H1 (cell line): ENCODE measurements at regions not wholly inside any gene's neighbourhood (a gene's known extent, or its start where the extent isn't known, plus 50 kb on each side); places are given as distances from the start of the nearest gene placed in this dataset.

Source experiments
- CTCF ChIA-PET: fragments of 300-600 bp; sonication (Branson Sonifier 250); formaldehyde crosslinking; loops from one replicate; lab custom pipeline; 2021; ENCODE audit not compliant: partially characterized antibody; lab: Charles Lee
- POLR2A ChIA-PET: fragments of 300-600 bp; sonication (Branson Sonifier 250); formaldehyde crosslinking; loops from one replicate; lab custom pipeline; 2021; ENCODE audit warnings: inconsistent platforms; ENCODE audit not compliant: partially characterized antibody; lab: Charles Lee
- DNase-seq, 2 experiments: peaks; one replicate each; pipeline versions ENCODE4 v3.0.0 to v3.0.0-alpha.2; 2010 to 2022; ENCODE audit warnings: low spot score in 2 of 2, low read depth in 1 of 2, mixed read lengths in 1 of 2
- FAIRE-seq: peaks from 2 replicates; lab custom pipeline; 2011; peaks lifted over from hg19 to GRCh38; lab: Jason Lieb, UNC
- H2AFZ ChIP-seq: 2 replicates; pipeline ENCODE4 v1.8.1; 2012; ENCODE audit warnings: low read length, inconsistent platforms
- H2AK5ac ChIP-seq: 2 replicates; pipeline ENCODE4 v1.6.1; 2013; ENCODE audit warnings: low read depth, low read length
- H2BK120ac ChIP-seq: replicated peaks from 2 replicates; pipeline ENCODE3; 2013; ENCODE audit warnings: low read depth, low read length, inconsistent platforms
- H2BK12ac ChIP-seq: 2 replicates; pipeline ENCODE4 v1.6.1; 2013; ENCODE audit warnings: low read depth, low read length
- H2BK15ac ChIP-seq: 2 replicates; pipeline ENCODE4 v1.6.1; 2013; ENCODE audit warnings: low read length
- H2BK20ac ChIP-seq: 2 replicates; pipeline ENCODE4 v1.6.1; 2013; ENCODE audit warnings: low read length
- H2BK5ac ChIP-seq: 2 replicates; pipeline ENCODE4 v1.6.1; 2013; ENCODE audit warnings: low read depth, low read length
- H3K14ac ChIP-seq: 2 replicates; pipeline ENCODE4 v1.6.1; 2013; ENCODE audit warnings: inconsistent platforms; ENCODE audit not compliant: insufficient read length
- H3K18ac ChIP-seq: 2 replicates; pipeline ENCODE4 v1.6.1; 2013; ENCODE audit warnings: low read length; ENCODE audit errors: extremely low read depth
- H3K23ac ChIP-seq: 2 replicates; pipeline ENCODE4 v1.6.1; 2013; ENCODE audit warnings: inconsistent platforms; ENCODE audit not compliant: insufficient read length
- H3K23me2 ChIP-seq: 2 replicates; pipeline ENCODE4 v1.6.1; 2013; ENCODE audit warnings: low read depth, low read length
- H3K27ac ChIP-seq: 2 replicates; pipeline ENCODE4 v1.6.1; 2011; ENCODE audit warnings: low read depth, low read length, inconsistent platforms
- H3K27me3 ChIP-seq, 4 experiments: replicated peaks in 1 of 4; 1 replicate in 1 of 4; 2 replicates in 3 of 4; pipeline versions ENCODE4 v1.6.1 to v1.8.1; 2011 to 2013; ENCODE audit warnings: low read length in 3 of 4, mild to moderate bottlenecking in 3 of 4, inconsistent platforms in 2 of 4, mixed read lengths in 2 of 4, moderate library complexity in 1 of 4; ENCODE audit not compliant: control insufficient read depth in 3 of 4, insufficient read depth in 3 of 4; ENCODE audit errors: extremely low read depth in 1 of 4
- H3K36me3 ChIP-seq, 4 experiments: 2 replicates each; pipeline versions ENCODE4 v1.6.1 to v1.8.1; 2011 to 2013; ENCODE audit warnings: mild to moderate bottlenecking in 4 of 4, low read length in 3 of 4, moderate library complexity in 2 of 4, control low read depth in 1 of 4, inconsistent platforms in 1 of 4; ENCODE audit not compliant: insufficient read depth in 4 of 4, control insufficient read depth in 2 of 4
- H3K4ac ChIP-seq: replicated peaks from 2 replicates; pipeline ENCODE3; 2013; ENCODE audit warnings: low read length, low read depth, mixed read lengths, inconsistent platforms; ENCODE audit not compliant: insufficient read length
- H3K4me1 ChIP-seq, 4 experiments: replicated peaks in 1 of 4; 1 replicate in 1 of 4; 2 replicates in 3 of 4; pipeline versions ENCODE4 v1.6.1 to v1.8.1; 2011 to 2013; ENCODE audit warnings: low read length in 3 of 4, inconsistent platforms in 2 of 4, mixed read lengths in 1 of 4; ENCODE audit not compliant: insufficient read depth in 4 of 4, control insufficient read depth in 3 of 4
- H3K4me2 ChIP-seq, 2 experiments: 2 replicates each; pipeline versions ENCODE4 v1.6.1 to v1.8.1; 2011 to 2013; ENCODE audit warnings: low read depth in 2 of 2, low read length in 2 of 2, control low read depth in 1 of 2, inconsistent platforms in 1 of 2, mild to moderate bottlenecking in 1 of 2; ENCODE audit not compliant: insufficient read depth in 1 of 2
- H3K4me3 ChIP-seq, 4 experiments: fragments of 200-600, 300-600 bp in 1 of 4; sonication (generic), shearing (Covaris generic), sonication (Bioruptor Twin) in 1 of 4; 2 replicates each; pipeline versions ENCODE4 v1.5.1 to v1.8.1; 2011 to 2016; ENCODE audit warnings: low read length in 4 of 4, low read depth in 3 of 4, control low read depth in 2 of 4, inconsistent platforms in 2 of 4, mild to moderate bottlenecking in 2 of 4, mixed read lengths in 1 of 4, moderate library complexity in 1 of 4; ENCODE audit not compliant: insufficient read depth in 2 of 4; ENCODE audit errors: extremely low read depth in 1 of 4
- H3K56ac ChIP-seq: replicated peaks from 2 replicates; pipeline ENCODE3; 2013; ENCODE audit warnings: low read depth, mild to moderate bottlenecking, mixed read lengths, low read length, inconsistent platforms; ENCODE audit not compliant: insufficient read length
- H3K79me1 ChIP-seq: 2 replicates; pipeline ENCODE4 v1.6.1; 2013; ENCODE audit warnings: low read depth, low read length, control low read depth
- H3K79me2 ChIP-seq, 2 experiments: 2 replicates each; pipeline versions ENCODE4 v1.6.1 to v1.8.1; 2012 to 2013; ENCODE audit warnings: low read length in 2 of 2, mild to moderate bottlenecking in 2 of 2, inconsistent platforms in 1 of 2; ENCODE audit not compliant: insufficient read depth in 2 of 2, control insufficient read depth in 1 of 2
- H3K9ac ChIP-seq, 4 experiments: replicated peaks in 1 of 4; 1 replicate in 1 of 4; 2 replicates in 3 of 4; pipeline versions ENCODE4 v1.6.1 to v1.8.1; 2011 to 2013; ENCODE audit warnings: low read depth in 3 of 4, low read length in 3 of 4, control low read depth in 2 of 4, mild to moderate bottlenecking in 2 of 4, moderate library complexity in 2 of 4, inconsistent platforms in 1 of 4; ENCODE audit errors: extremely low read depth in 1 of 4
- H3K9me3 ChIP-seq, 2 experiments: 2 replicates each; pipeline versions ENCODE4 v1.6.1 to v1.8.1; 2012 to 2013; ENCODE audit warnings: mild to moderate bottlenecking in 2 of 2, moderate library complexity in 2 of 2, control low read depth in 1 of 2, inconsistent platforms in 1 of 2, low read depth in 1 of 2, low read length in 1 of 2, mixed read lengths in 1 of 2; ENCODE audit not compliant: insufficient read depth in 2 of 2
- H4K20me1 ChIP-seq, 2 experiments: replicated peaks in 1 of 2; 2 replicates each; pipeline versions ENCODE3 to v1.8.1; 2011 to 2013; ENCODE audit warnings: inconsistent platforms in 2 of 2, low read length in 2 of 2, mild to moderate bottlenecking in 1 of 2; ENCODE audit not compliant: insufficient read depth in 2 of 2, control insufficient read depth in 1 of 2
- H4K5ac ChIP-seq: 2 replicates; pipeline ENCODE4 v1.6.1; 2013; ENCODE audit warnings: low read length, low read depth, mixed read lengths, inconsistent platforms; ENCODE audit not compliant: insufficient read length
- H4K8ac ChIP-seq: 2 replicates; pipeline ENCODE4 v1.8.0; 2013; ENCODE audit warnings: mild to moderate bottlenecking, moderate library complexity, low read length, inconsistent platforms; ENCODE audit not compliant: insufficient read depth; ENCODE audit errors: extremely low read depth
- H4K91ac ChIP-seq: replicated peaks from 2 replicates; pipeline ENCODE3; 2013; ENCODE audit warnings: low read length, mixed read lengths, inconsistent platforms; ENCODE audit not compliant: insufficient read length
- CHD2 ChIP-seq: IDR thresholded peaks from 2 replicates; pipeline ENCODE4 v1.6.1; 2012; ENCODE audit warnings: low read length, improper control_type of control experiment
- EGR1 ChIP-seq: IDR thresholded peaks from 2 replicates; pipeline ENCODE4 v1.6.1; 2011; ENCODE audit warnings: low read depth, low read length, borderline replicate concordance
- NANOG ChIP-seq: IDR thresholded peaks from 2 replicates; pipeline ENCODE4 v1.6.1; 2011; ENCODE audit warnings: low read length, low read depth, mild to moderate bottlenecking, inconsistent platforms; ENCODE audit not compliant: insufficient read depth, poor library complexity, severe bottlenecking
- SP4 ChIP-seq: IDR thresholded peaks from 2 replicates; pipeline ENCODE4 v1.6.1; 2012; ENCODE audit warnings: low read length, inconsistent platforms
- SRF ChIP-seq: IDR thresholded peaks from 2 replicates; pipeline ENCODE4 v1.6.1; 2011; ENCODE audit warnings: mild to moderate bottlenecking, low read depth, low read length, moderate library complexity
- TBP ChIP-seq: IDR thresholded peaks from 2 replicates; pipeline ENCODE4 v1.6.1; 2011; ENCODE audit warnings: low read depth, low read length, improper control_type of control experiment
- WGBS, 2 experiments: shearing (Covaris generic) in 1 of 2; methylation state at CpG; one replicate each; pipeline versions ENCODE4 v1.1.6 to v1.1.7; 2013 to 2015; ENCODE audit warnings: low lambda C conversion rate in 2 of 2, mixed read lengths in 2 of 2, inconsistent platforms in 1 of 2, low coverage in 1 of 2, missing lambda C conversion rate in 1 of 2; ENCODE audit not compliant: insufficient replicate concordance in 2 of 2, insufficient coverage in 1 of 2, insufficient read length in 1 of 2; ENCODE audit errors: extremely low coverage in 1 of 2, missing lambda C conversion rate in 1 of 2; 5-methylcytosine and 5-hydroxymethylcytosine counted together

DNA sequence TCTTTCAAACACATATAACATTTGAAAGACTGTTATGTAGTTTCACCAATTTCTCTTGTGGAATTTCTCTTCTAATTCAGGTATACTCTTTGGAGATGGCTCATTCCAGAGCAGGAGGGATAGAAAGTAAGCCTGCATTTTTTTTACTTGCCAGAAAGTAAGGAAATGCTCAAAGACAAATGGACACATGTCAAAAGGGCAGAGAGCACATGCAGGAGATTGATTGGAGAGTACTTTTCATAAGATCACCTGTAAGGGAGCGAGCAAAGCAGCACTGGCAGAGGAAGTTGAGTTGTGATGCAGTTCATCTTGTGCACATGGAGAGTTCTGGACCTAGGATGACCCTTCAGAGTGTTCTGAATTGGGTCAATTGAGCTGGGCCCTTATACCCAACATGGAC lies 51.4 kb upstream of the FBXO33 start:
- no peak overlapping the region for H3K18ac ChIP-seq
- no peaks in the 10 kb centered on the region; a peak in 1 of 8 replicates for H3K36me3 ChIP-seq
- no peak overlapping the region for H2BK15ac ChIP-seq
- H2BK5ac ChIP-seq: no peak overlapping the region
- H3K23ac ChIP-seq: no peak overlapping the region
- H3K4me1 ChIP-seq: peaks cover 0 to under 1% (median 0%) of the 10 kb centered on the region in 4 experiments; a peak in 1 of 7 replicates
- H3K79me2 ChIP-seq: no peaks in the 10 kb centered on the region
- H2BK12ac ChIP-seq: no peak overlapping the region
- 94% methylated on average over 1 of the region's 1 CpG; no CpG with 5 or more reads in 1 of the 2 experiments for WGBS, 2 experiments
- no peak for FAIRE-seq
- no peak overlapping the region for H3K4me3 ChIP-seq
- H3K9ac ChIP-seq: no peak overlapping the region
- H4K20me1 ChIP-seq: no peaks in the 10 kb centered on the region
- H3K79me1 ChIP-seq: no peaks in the 10 kb centered on the region
- DNase-seq: no peak
- no peaks in the 10 kb centered on the region; the same call in 1 of the 2 replicates for H3K23me2 ChIP-seq
- H2BK120ac ChIP-seq: no peak overlapping the region
- ChIA-PET POLR2A (no interaction called here), CTCF (interaction anchor here (0.9 to 1.0 kb wide), 2 partner anchors 14 to 16 kb away, joined by 4 to 5 read pairs; no protein-coding TSS in a partner anchor)
- no peak overlapping the region for H3K14ac ChIP-seq
- H3K56ac ChIP-seq: no peak overlapping the region
- no peak overlapping the region for H2AK5ac ChIP-seq
- no peaks in the 10 kb centered on the region for H3K27me3 ChIP-seq
- H2AFZ ChIP-seq: no peak overlapping the region
- no peak overlapping the region for H2BK20ac ChIP-seq
- no peak overlapping the region for H3K4me2 ChIP-seq
- H3K27ac ChIP-seq: no peak overlapping the region
- no peak overlapping the region for H3K4ac ChIP-seq
- no peak overlapping the region for H4K91ac ChIP-seq
- no peak overlapping the region for H4K5ac ChIP-seq
- no peak overlapping the region for H4K8ac ChIP-seq
- H3K9me3 ChIP-seq: no peaks in the 10 kb centered on the region
- TF ChIP-seq NANOG (no peak), SRF (no peak), CHD2 (no peak), SP4 (no peak), EGR1 (no peak), TBP (no peak)
